DMS53 (cell line): ENCODE measurements at regions not wholly inside any gene's neighbourhood (a gene's known extent, or its start where the extent isn't known, plus 50 kb on each side); places are given as distances from the start of the nearest gene placed in this dataset.
"Not testable (repeated sequence)": the region's sequence is repeated elsewhere in the genome, so short reads cannot be mapped to it uniquely, and the experiment has no call there.

Source experiments
- DNase-seq: peaks from one replicate; lab custom pipeline; 2025; lab: John Stamatoyannopoulos, UW

GRCh38 chr9:22650946-22651345, 204.3 kb downstream of the DMRTA1 start:
- no peak for DNase-seq

- no peak for DNase-seq
Measured at GRCh38 chr9:22654833-22655232, 208.2 kb downstream of the DMRTA1 start.

GRCh38 chr9:22657713-22658112, 211.1 kb downstream of the DMRTA1 start:
- DNase-seq, result no peak

- not testable (repeated sequence) for DNase-seq
Measured at GRCh38 chr9:22658484-22658883, 211.9 kb downstream of the DMRTA1 start.

GRCh38 chr9:22682536-22682935, 235.9 kb downstream of the DMRTA1 start:
- no peak for DNase-seq

- DNase-seq, result no peak
Measured at GRCh38 chr9:22682961-22683699, 236.5 kb downstream of the DMRTA1 start.

- no peak for DNase-seq
Measured at GRCh38 chr9:22683700-22684075, 237.1 kb downstream of the DMRTA1 start.

GRCh38 chr9:22693156-22693555, 246.5 kb downstream of the DMRTA1 start:
- no peak for DNase-seq

- no peak for DNase-seq
Measured at GRCh38 chr9:22700171-22700570, 253.5 kb downstream of the DMRTA1 start.

- peak; percentile 9 for DNase-seq
Measured at GRCh38 chr9:22718653-22719052, 272.0 kb downstream of the DMRTA1 start.

GRCh38 chr9:22722492-22722891, 275.9 kb downstream of the DMRTA1 start:
- DNase-seq, result no peak

GRCh38 chr9:22731786-22732185, 285.2 kb downstream of the DMRTA1 start:
- DNase-seq, result no peak

- DNase-seq, result no peak
Measured at GRCh38 chr9:22739712-22740111, 293.1 kb downstream of the DMRTA1 start.

- DNase-seq, result no peak
Measured at GRCh38 chr9:22740781-22741180, 294.2 kb downstream of the DMRTA1 start.

GRCh38 chr9:22742401-22742800, 295.8 kb downstream of the DMRTA1 start:
- no peak for DNase-seq

GRCh38 chr9:22773501-22774220, 327.0 kb downstream of the DMRTA1 start:
- no peak for DNase-seq

- DNase-seq, result no peak
Measured at GRCh38 chr9:22790329-22790728, 343.7 kb downstream of the DMRTA1 start.

GRCh38 chr9:22808876-22809275, 362.3 kb downstream of the DMRTA1 start:
- no peak for DNase-seq

- DNase-seq, result no peak
Measured at GRCh38 chr9:22809371-22809770, 362.7 kb downstream of the DMRTA1 start.

GRCh38 chr9:22813529-22813928, 366.9 kb downstream of the DMRTA1 start:
- DNase-seq, result peak; percentile 61

GRCh38 chr9:22815246-22815645, 368.6 kb downstream of the DMRTA1 start:
- DNase-seq, result no peak

- no peak for DNase-seq
Measured at GRCh38 chr9:22817181-22817580, 370.6 kb downstream of the DMRTA1 start.

GRCh38 chr9:22829236-22829635, 382.6 kb downstream of the DMRTA1 start:
- peak; percentile 52 for DNase-seq

- DNase-seq, result no peak
Measured at GRCh38 chr9:22838266-22838665, 391.6 kb downstream of the DMRTA1 start.
